Psoas muscle (tissue), 7 donors: ENCODE measurements at regions not wholly inside any gene's neighbourhood (a gene's known extent, or its start where the extent isn't known, plus 50 kb on each side); places are given as distances from the start of the nearest gene placed in this dataset.

ENCODE experiments used
- ATAC-seq, 4 donors: fragments of 200-7000 bp; cut with Tn5 transposase; one replicate each; pipeline ENCODE4 v1.9.1; 2020; ENCODE audit warnings: moderate library complexity in 3 of 4, mild to moderate bottlenecking in 2 of 4
- DNase-seq, 2 donors: peaks; one replicate each; pipeline ENCODE4 v3.0.0-alpha.2; 2020
- H3K27ac ChIP-seq: fragments of 200-600 bp; one replicate; pipeline ENCODE4 v1.8.0; 2022
- H3K27me3 ChIP-seq, 3 donors: fragments of 200-600 bp in 1 of 3; one replicate each; pipeline versions ENCODE4 v1.6.1 to v1.8.0; 2013 to 2022; ENCODE audit warnings: low read length in 2 of 3, mild to moderate bottlenecking in 2 of 3, moderate library complexity in 1 of 3; ENCODE audit not compliant: insufficient read depth in 3 of 3
- H3K36me3 ChIP-seq, 2 donors: fragments of 200-600 bp in 1 of 2; one replicate each; pipeline versions ENCODE4 v1.6.1 to v1.8.0; 2013 to 2022; ENCODE audit warnings: low read depth in 1 of 2, mild to moderate bottlenecking in 1 of 2, moderate library complexity in 1 of 2; ENCODE audit not compliant: insufficient read depth in 1 of 2
- H3K4me1 ChIP-seq: fragments of 200-600 bp; one replicate; pipeline ENCODE4 v1.8.0; 2022
- H3K4me3 ChIP-seq: fragments of 200-600 bp; one replicate; pipeline ENCODE4 v1.8.0; 2022; ENCODE audit warnings: mild to moderate bottlenecking
- H3K9me3 ChIP-seq: fragments of 200-600 bp; one replicate; pipeline ENCODE4 v1.8.0; 2022
- CTCF ChIP-seq: fragments of 200-600 bp; IDR thresholded peaks from one replicate; pipeline ENCODE4 v1.8.0; 2022; ENCODE audit warnings: antibody characterized with exemption
- WGBS, 3 donors: extraction: QIAGEN DNeasy Blood & Tissue Kit; methylation state at CpG; one replicate each; pipeline versions ENCODE4 v1.1.6 to v1.1.7; 2013; 5-methylcytosine and 5-hydroxymethylcytosine counted together
- intact Hi-C, 2 donors: fragments of 100-400 bp; cut with DNase I; formaldehyde crosslinking; loops; one replicate each; pipeline versions ENCODE4 v1.11.0 to v1.14.2; 2022
- donor health status: healthy with polysubstance abuse.
- donor health status: DM: no; HTN: no; CAD: no; lungs with moderate emphysema.
- donor health status: Bipolar disorder and iron deficiency.
- donor health status: healthy.
- donor health status: DM: yes; HTN: yes; CAD: no.
- donor health status: DM: no; HTN: no; CAD: no.
- donor health status: DM: yes; HTN: yes; CAD: no.

GRCh38 chr7:46301677-46302076 is 380.6 kb upstream of the IGFBP3 start:
- intact Hi-C loops, result no loop called here
- ATAC-seq (no peak), DNase-seq (no peak)
- Histone ChIP-seq H3K36me3 (no peaks in the 10 kb centered on the region), H3K4me1 (no peaks in the 10 kb centered on the region), H3K27ac (no peak overlapping the region), H3K4me3 (no peak overlapping the region), H3K9me3 (no peaks in the 10 kb centered on the region), H3K27me3 (peaks cover 0 to 3% (median 0%) of the 10 kb centered on the region in 3 donors)
- 84 to 88% (median 87%) methylated on average over 1 of the region's 1 CpG for WGBS, 3 donors
- TF ChIP-seq CTCF, result no peak

- no peaks in the 10 kb centered on the region for H3K27me3 ChIP-seq
- H3K27ac ChIP-seq, result no peak overlapping the region
- H3K4me3 ChIP-seq, result no peak overlapping the region
- TF ChIP-seq CTCF, result no peak
- intact Hi-C loops, result no loop called here
- no peaks in the 10 kb centered on the region for H3K4me1 ChIP-seq
- WGBS, 3 donors, result 96 to 98% (median 97%) methylated on average over 2 of the region's 2 CpGs
- H3K9me3 ChIP-seq, result no peaks in the 10 kb centered on the region
- DNase-seq (no peak), ATAC-seq (no peak)
- no peaks in the 10 kb centered on the region for H3K36me3 ChIP-seq
Observed at GRCh38 chr7:46297515-46297914, 376.4 kb upstream of the IGFBP3 start.

GRCh38 chr7:46296526-46296925 is 375.5 kb upstream of the IGFBP3 start:
- intact Hi-C loops, result no loop called here
- Histone ChIP-seq H3K4me1 (no peaks in the 10 kb centered on the region), H3K27me3 (no peaks in the 10 kb centered on the region), H3K9me3 (no peaks in the 10 kb centered on the region), H3K36me3 (no peaks in the 10 kb centered on the region), H3K4me3 (no peak overlapping the region), H3K27ac (no peak overlapping the region)
- DNase-seq, result no peak
- ATAC-seq, result no peak
- no peak for TF ChIP-seq CTCF
- 89 to 97% (median 91%) methylated on average over 1 of the region's 1 CpG for WGBS, 3 donors

- DNase-seq, result no peak
- H3K27ac ChIP-seq, result no peak overlapping the region
- TF ChIP-seq CTCF, result no peak
- H3K9me3 ChIP-seq, result no peaks in the 10 kb centered on the region
- no peaks in the 10 kb centered on the region for H3K4me1 ChIP-seq
- 68 to 87% (median 87%) methylated on average over 5 of the region's 5 CpGs for WGBS, 3 donors
- intact Hi-C loops, result no loop called here
- H3K36me3 ChIP-seq, result no peaks in the 10 kb centered on the region
- ATAC-seq, result no peak
- H3K27me3 ChIP-seq, result no peaks in the 10 kb centered on the region
- H3K4me3 ChIP-seq, result no peak overlapping the region
Observed at GRCh38 chr7:46294381-46294780, 373.3 kb upstream of the IGFBP3 start.

GRCh38 chr7:46292741-46293140 is 371.7 kb upstream of the IGFBP3 start:
- 73 to 75% (median 73%) methylated on average over 7 of the region's 7 CpGs for WGBS, 3 donors
- Histone ChIP-seq H3K9me3 (no peaks in the 10 kb centered on the region), H3K27me3 (no peaks in the 10 kb centered on the region), H3K4me3 (no peak overlapping the region), H3K27ac (no peak overlapping the region), H3K36me3 (no peaks in the 10 kb centered on the region), H3K4me1 (no peaks in the 10 kb centered on the region)
- no peak for DNase-seq
- intact Hi-C loops, result no loop called here
- ATAC-seq, result no peak
- no peak for TF ChIP-seq CTCF
